HL-60 (cell line): ENCODE measurements at regions not wholly inside any gene's neighbourhood (a gene's known extent, or its start where the extent isn't known, plus 50 kb on each side); places are given as distances from the start of the nearest gene placed in this dataset.

ENCODE experiments used
- CTCF ChIP-seq: IDR thresholded peaks from one replicate; pipeline ENCODE4 v1.5.1; 2011; ENCODE audit warnings: low read length, control low read depth, inconsistent platforms; ENCODE audit not compliant: insufficient read depth
- POLR2AphosphoS5 ChIP-seq: IDR thresholded peaks from 2 replicates; pipeline ENCODE4 v1.6.1; 2012; ENCODE audit warnings: low read depth

GRCh38 chr10:129416155-129416554, 50.9 kb upstream of the MGMT start:
- TF ChIP-seq CTCF (no peak), POLR2AphosphoS5 (no peak)
